ENCODE measurements at regions not wholly inside any gene's neighbourhood (a gene's known extent, or its start where the extent isn't known, plus 50 kb on each side); places are given as distances from the start of the nearest gene placed in this dataset.

DNA sequence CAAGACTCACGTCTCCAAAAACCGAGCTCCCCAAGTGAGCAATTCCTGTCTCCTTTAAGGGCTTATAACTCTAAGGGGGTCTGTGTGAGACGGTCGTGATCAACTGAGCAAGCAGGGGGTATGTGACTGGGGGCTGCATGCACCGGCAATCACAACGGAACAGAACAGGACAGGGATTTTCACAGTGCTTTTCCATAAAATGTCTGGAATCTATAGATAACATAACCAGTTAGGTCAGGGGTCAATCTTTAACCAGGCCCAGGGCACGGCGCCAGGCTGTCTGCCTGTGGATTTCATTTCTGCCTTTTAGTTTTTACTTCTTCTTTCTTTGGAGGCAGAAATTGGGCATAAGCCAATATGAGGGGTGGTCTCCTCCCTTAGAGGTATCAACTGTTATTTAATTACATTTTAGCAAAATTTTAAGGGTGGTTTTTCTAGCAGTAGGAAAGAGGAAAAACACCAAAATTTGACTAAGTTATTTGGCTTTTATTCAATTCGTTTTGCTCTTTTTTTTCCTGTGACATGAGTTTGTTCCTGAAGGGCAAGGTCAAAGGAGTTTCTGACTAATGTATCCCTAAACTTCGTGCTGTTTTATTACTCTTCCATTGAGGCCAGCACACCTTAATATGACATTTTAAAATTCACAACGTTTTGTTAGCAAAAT, 121.4 kb upstream of the SEC61G start:
- Mint-ChIP-seq H3K27ac (no peak overlapping the region), H3K27me3 (ENCODE audit: insufficient read depth) (no peaks in the 10 kb centered on the region; the same call in 1 of the 2 replicates)

DNA sequence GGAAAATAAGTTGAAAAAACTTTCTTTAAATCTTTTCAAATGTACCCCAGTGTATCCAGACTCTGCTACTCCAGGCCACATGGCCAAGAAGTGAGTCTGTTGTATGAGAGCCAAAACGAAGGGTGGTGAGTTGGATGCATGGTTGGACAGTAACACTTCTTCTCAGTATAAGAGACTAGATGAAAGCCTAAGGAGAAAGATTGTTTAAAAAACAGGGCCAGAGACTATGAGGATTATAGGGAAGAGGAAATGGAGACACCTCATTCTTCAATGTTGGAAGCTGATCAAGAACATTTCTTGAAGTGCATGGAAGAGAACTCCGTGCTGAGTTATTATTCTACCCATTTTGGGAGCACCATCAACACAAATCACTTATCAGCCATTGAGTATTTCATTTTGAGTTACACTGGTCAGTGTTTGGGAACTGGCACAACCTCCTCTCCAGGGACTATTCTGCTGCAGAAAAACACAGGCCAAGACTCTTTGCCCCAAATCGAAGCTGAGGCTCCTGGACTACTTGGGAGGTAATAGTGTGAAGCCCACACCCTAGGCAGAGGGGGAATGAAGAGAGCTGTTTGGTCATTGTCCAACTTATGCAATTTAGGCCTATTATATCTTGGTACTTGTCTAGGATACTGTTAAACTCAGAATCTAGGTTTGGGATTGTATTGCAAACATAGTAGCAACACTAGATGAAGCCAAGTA, 123.0 kb upstream of the SEC61G start:
- peaks cover 26% of the 10 kb centered on the region for H3K4me1 Mint-ChIP-seq (ENCODE audit: low read depth)
- H3K9me3 Mint-ChIP-seq: no peaks in the 10 kb centered on the region

More for the DNA sequence above, 121.4 kb upstream of the SEC61G start:
- DNase-seq: no peak
- H3K4me3 Mint-ChIP-seq: no peak overlapping the region
- TF ChIP-seq, protein P1, sequence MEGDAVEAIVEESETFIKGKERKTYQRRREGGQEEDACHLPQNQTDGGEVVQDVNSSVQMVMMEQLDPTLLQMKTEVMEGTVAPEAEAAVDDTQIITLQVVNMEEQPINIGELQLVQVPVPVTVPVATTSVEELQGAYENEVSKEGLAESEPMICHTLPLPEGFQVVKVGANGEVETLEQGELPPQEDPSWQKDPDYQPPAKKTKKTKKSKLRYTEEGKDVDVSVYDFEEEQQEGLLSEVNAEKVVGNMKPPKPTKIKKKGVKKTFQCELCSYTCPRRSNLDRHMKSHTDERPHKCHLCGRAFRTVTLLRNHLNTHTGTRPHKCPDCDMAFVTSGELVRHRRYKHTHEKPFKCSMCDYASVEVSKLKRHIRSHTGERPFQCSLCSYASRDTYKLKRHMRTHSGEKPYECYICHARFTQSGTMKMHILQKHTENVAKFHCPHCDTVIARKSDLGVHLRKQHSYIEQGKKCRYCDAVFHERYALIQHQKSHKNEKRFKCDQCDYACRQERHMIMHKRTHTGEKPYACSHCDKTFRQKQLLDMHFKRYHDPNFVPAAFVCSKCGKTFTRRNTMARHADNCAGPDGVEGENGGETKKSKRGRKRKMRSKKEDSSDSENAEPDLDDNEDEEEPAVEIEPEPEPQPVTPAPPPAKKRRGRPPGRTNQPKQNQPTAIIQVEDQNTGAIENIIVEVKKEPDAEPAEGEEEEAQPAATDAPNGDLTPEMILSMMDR (IDR thresholded peaks at IDR 0.05): no peak
- peaks cover 26% of the 10 kb centered on the region for H3K4me1 Mint-ChIP-seq (ENCODE audit: low read depth)
- no peaks in the 10 kb centered on the region for H3K9me3 Mint-ChIP-seq
- H3K36me3 Mint-ChIP-seq (ENCODE audit: low read depth): no peaks in the 10 kb centered on the region

DNA sequence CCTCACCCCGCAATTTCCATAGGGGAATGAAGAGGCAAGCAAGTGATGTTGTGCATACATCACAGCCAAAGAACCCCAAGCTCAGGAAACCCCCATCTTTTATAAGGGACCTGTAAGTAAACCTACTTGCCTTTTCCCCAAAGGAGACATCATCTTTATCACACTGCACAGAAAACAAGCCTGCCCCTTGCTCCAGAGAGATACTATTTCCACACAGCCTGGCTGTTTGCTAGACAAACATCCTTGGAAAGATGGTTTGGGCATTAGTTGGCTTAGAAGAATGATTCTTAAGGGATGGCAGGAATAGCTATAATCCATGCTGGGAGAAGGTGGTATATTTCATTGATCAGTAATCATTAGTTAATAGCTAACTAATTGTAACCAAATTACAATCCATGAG, 123.7 kb upstream of the SEC61G start:
- no peaks in the 10 kb centered on the region for H3K9me3 Mint-ChIP-seq
- no peaks in the 10 kb centered on the region for H3K27me3 Mint-ChIP-seq (ENCODE audit: insufficient read depth)
- no peaks in the 10 kb centered on the region for H3K36me3 Mint-ChIP-seq (ENCODE audit: low read depth)
- DNase-seq: no peak
- TF ChIP-seq, protein P1 (IDR thresholded peaks at IDR 0.05): no peak
- H3K27ac Mint-ChIP-seq: no peak overlapping the region
- peaks cover 24% of the 10 kb centered on the region for H3K4me1 Mint-ChIP-seq (ENCODE audit: low read depth)
- no peak overlapping the region for H3K4me3 Mint-ChIP-seq

More for the DNA sequence above, 123.0 kb upstream of the SEC61G start:
- no peak for DNase-seq
- Mint-ChIP-seq H3K36me3 (ENCODE audit: low read depth) (no peaks in the 10 kb centered on the region), H3K27me3 (ENCODE audit: insufficient read depth) (no peaks in the 10 kb centered on the region), H3K4me3 (no peak overlapping the region), H3K27ac (no peak overlapping the region)
- TF ChIP-seq, protein P1 (IDR thresholded peaks at IDR 0.05): no peak

DNA sequence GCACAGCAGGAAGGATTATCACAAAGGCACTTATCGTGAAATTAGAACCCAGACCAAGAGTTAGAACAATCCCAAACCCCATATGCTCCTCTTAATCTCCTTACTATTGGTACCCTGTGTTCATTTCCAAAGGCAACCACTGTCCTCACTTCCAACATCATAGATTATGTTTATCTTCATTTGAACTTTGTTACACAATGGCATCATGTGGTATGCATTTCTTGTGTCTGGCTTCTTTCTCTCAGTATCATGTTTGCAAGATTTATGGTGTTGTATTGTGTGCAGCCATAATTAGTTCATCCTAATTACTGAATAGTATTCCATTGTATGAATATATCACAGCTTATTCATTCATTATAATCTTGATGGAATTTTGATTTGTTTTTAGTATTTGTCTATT, 124.6 kb upstream of the SEC61G start:
- Mint-ChIP-seq H3K27ac (no peak overlapping the region), H3K4me3 (no peak overlapping the region), H3K27me3 (ENCODE audit: insufficient read depth) (no peaks in the 10 kb centered on the region; the same call in 1 of the 2 replicates), H3K4me1 (ENCODE audit: low read depth) (peaks cover 23% of the 10 kb centered on the region), H3K9me3 (no peaks in the 10 kb centered on the region), H3K36me3 (ENCODE audit: low read depth) (no peaks in the 10 kb centered on the region)
- DNase-seq: no peak
- TF ChIP-seq, protein P1 (IDR thresholded peaks at IDR 0.05): no peak

DNA sequence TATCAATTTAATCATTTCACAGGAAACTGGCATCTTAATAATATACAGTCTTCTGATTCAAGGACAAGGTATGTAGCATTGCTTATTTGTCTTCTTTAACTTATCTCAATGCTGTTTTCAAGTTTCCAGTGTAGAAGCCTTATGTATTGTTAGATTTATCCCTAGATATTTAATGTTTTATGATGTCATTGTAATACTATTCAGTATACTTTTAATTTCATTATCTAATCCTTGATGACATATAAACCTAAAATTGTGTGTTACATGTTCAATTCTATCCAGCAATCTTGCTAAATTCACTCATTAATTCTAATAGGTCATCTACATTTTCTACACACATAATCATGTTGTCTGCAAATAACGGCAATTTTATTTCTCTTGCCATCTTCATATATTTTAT, 126.3 kb upstream of the SEC61G start:
- H3K9me3 Mint-ChIP-seq: no peaks in the 10 kb centered on the region
- no peak overlapping the region for H3K4me3 Mint-ChIP-seq
- peaks cover 12% of the 10 kb centered on the region for H3K4me1 Mint-ChIP-seq (ENCODE audit: low read depth)
- no peaks in the 10 kb centered on the region; the same call in 1 of the 2 replicates for H3K27me3 Mint-ChIP-seq (ENCODE audit: insufficient read depth)
- no peak overlapping the region for H3K27ac Mint-ChIP-seq
- H3K36me3 Mint-ChIP-seq (ENCODE audit: low read depth): no peaks in the 10 kb centered on the region
- DNase-seq: no peak
- TF ChIP-seq, protein P1 (IDR thresholded peaks at IDR 0.05): no peak

All from HFFc6 (cell line).